SW 1271 (cell line): ENCODE measurements at regions not wholly inside any gene's neighbourhood (a gene's known extent, or its start where the extent isn't known, plus 50 kb on each side); places are given as distances from the start of the nearest gene placed in this dataset.
"Not testable (repeated sequence)": the region's sequence is repeated elsewhere in the genome, so short reads cannot be mapped to it uniquely, and the experiment has no call there.

ENCODE experiments used
- DNase-seq, 2 experiments: peaks; one replicate each; lab custom pipeline; 2025; lab: John Stamatoyannopoulos, UW

DNA sequence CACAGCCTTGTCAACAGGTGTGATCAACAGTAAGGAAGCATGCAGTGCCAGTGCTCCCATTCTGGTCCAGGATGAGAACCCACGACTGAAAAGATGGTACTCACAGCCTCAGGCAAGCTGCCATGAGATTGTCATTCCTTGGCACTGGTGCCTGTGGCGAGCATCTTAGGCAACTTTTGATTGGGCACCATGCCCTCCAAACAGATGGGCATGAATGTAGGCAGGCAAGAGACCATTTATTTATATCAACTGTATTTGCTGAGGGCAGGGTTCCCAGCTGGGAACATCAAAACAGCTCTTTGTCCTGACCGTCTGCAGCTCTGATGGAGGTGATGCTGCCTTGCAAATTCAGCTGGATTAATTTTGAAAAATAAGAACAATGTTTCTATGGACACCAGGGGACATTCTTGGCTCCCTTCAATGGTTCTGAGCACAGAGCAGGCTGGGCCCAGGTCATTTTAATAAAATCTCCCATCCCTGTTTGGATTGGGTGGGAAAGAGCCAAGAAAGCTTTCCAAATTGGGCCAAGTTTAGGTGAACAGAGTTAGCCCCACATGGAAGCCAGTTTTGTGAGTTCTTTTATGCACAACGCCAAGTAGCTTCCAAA, 522.5 kb downstream of the RMST start:
- no peak for DNase-seq

DNA sequence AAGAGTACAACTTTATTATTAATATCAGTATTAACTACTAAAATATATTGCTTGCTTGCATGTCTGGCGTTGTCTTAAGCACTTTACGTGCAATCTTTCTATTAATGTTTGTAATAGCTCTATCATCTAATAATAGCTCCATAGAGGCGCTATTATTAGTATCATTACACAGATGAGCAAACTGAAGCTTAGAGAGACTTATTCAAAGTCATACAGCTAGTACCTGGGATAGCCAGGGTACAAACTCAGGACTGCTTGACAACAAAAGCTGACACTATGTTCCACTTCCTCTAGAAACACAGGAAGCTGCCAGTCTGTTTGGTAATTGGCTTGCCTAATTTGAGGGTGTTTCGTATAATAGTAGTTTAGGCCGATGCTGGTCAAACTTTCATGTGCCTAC, 523.2 kb downstream of the RMST start:
- DNase-seq, result no peak

DNA sequence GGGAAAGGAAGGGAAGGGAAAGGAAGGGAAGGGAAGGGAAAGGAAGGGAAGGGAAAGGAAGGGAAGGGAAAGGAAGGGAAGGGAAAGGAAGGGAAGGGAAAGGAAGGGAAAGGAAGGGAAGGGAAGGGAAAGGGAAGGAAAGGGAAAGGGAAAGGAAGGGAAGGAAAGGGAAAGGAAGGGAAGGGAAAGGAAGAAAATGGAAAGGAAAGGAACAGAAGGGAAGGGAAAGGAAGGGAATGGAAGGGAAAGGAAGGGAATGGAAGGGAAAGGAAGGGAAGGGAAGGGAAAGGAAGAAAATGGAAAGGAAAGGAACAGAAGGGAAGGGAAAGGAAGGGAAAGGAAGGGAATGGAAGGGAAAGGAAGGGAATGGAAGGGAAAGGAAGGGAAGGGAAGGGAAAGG, 526.0 kb downstream of the RMST start:
- DNase-seq, result not testable (repeated sequence)

DNA sequence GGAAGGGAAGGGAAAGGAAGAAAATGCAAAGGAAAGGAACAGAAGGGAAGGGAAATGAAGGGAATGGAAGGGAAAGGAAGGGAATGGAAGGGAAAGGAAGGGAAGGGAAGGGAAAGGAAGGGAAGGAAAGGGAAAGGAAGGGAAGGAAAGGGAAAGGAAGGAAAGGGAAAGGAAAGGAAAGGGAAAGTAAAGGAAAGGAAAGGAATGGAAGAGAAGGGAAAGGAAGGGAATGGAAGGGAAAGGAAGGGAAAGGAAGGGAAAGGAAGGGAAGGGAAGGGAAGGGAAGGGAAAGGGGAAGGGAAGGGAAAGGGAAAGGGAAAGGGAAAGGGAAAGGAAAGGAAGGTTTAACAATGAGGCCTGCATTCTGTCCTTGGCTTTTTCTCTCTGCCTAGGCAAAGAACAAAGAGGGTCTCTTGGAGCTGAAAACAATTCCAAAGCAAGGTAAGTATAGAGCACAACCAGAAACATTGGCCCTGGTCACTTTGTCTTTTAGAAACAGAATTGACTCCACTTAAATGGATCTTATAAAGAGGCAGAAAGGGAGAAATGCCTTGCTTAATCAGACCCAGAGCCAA, 525.9 kb upstream of the TMPO start:
- no peak for DNase-seq

DNA sequence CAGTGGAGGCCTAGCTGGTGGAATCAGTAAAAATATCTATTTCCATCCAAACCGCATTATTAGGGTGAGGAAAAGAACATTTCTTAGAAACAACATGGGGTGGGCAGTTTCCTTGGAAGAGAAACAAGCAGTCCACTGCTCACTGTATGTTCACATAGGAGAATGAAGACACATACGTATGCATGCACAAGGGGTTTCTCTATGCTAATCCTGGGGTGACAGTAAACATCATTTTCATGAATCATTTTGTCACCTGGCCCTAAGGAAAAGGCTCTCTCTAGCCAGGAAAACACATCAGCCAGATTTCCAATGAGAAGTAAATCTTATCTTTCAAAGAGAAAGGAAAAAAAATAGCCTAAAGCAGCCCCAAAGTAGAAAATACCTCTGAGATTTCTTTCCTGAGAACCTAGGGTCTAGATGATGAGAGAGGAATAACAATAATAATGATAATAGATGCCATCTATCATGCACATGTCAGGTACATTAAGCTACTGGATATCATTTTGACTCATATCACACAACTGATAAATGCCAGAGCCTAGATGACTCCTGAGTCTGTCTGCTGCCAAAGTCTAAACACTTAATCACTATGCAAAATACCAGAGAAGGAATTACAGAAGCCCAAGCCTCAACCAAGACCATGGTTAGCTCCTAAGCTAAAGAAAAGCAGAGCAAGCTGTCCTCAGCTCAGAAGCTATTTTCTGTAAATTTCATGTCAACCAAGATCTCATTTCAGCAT, 520.5 kb upstream of the TMPO start:
- no peak for DNase-seq

DNA sequence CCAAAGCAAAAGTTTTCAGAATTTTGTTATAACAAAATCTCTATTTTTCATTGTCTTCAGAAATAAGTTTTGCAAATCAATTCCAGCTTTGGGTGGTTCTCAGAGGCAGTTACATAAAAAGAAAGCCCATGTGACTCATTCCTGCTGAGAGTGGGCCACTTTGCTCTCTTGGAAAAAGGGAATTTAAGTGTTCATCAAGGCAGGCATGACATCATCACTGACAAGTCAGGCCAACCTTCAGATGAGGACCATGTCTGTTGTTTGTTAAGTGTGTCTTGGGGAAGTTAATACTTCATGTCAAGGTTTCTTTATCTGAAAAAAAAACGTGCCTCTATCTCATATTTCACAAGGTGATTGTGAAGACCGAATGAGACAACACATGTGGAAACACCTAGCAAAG, 519.8 kb upstream of the TMPO start:
- DNase-seq, result no peak

DNA sequence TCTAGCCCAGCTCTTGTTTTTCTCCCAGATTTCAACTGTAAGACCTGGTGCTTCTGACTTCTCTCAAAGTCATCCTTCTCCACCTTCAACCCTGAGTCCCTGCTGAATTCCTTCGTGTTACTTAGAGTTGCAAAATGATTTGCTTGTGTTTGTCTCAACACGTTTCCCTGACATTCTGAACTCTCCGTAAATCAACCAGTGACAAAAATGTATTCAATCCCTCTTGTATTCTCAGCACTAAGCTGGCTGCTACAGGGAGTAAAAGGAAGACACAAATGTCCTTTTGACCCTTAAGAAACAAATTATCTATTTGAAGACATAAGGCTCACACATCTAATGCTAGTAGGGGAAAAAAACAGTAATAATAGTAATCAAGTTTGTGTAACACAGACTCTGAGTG, 514.0 kb upstream of the TMPO start:
- DNase-seq, result no peak

DNA sequence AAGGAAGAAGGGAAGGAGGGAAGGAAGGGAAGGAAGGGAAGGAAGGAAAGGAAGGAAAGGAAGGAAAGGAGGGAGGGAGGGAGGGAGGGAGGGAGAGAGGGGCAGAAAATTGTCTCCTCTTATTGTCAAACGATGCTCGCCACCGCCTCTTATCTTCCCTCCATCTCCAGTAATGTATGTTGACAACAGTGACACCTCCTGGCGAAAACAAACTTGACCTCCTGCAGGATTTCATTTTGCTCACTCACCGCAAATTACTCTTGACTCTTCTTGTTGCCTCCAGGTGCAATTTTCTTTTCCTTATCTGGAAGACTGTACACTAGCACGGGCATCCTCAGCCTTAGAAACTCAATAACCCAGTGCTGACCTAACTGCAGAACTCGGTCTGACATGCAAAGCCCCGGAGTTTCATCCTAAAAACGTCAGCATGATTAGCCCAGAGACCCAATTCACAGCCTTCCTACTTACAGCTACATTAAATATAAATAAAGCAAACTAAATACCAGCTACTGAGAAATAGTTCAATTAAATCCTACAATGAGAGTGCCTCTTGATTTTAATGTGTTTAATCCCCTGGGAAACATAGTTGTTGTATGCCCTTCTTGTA, 512.4 kb upstream of the TMPO start:
- DNase-seq, result peak in 1 of 2 experiments; percentile 32

DNA sequence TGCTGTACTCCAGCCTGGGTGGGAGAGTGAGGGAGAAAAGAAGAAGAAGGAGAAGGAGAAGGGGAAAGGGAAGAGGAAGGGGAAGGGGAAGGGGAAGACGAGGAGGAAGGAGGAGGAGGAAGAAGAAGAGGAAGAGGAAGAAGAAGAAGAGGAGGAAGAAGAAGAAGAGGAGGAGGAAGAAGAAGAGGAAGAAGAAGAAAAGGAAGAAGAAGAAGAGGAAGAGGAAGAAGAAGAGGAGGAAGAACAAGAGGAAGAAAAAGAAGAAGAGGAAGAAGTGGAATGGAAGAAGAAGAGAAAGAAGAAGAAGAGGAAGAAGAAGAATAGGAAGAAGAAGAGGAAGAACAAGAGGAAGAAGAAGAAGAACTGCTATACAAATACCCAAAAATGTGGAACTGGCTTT, 507.4 kb upstream of the TMPO start:
- no peak for DNase-seq

DNA sequence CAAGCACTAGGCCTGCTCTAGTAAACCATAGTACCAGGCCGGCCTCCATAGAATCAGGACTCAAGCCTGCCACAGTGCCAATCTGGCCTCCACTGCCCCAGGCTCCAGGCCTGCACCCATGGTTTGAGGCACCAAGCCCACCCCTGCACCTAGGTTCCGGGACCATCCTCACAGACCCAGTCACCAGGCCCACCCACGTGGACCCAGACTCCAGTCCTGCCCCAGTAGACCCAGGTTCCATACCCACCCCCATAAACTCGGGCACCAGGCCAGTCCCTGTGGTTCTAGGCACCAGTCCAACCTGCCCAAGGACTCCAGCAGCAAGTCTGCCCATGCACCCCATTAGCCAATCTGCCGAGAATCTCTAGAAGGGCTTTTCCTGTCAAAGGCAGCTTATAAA, 501.8 kb upstream of the TMPO start:
- no peak for DNase-seq

DNA sequence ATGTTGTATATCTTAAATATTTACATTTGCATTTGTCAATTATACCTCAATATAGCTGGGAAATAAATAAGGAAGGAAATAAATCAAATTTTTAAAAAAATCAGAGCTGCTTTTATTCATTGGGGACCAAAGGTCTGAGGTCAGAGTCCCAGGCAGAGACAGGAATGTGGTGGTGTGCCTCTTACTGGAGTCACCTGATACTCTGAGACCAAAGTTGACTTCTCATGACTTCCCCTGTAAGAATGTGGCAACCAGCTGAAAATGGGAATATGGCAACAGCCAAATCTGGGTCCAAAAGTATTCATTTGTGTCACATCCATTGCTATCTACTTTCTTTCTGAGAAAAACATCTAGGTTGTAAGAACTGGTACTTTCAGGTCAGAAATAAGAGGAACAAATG, 496.6 kb upstream of the TMPO start:
- no peak for DNase-seq

DNA sequence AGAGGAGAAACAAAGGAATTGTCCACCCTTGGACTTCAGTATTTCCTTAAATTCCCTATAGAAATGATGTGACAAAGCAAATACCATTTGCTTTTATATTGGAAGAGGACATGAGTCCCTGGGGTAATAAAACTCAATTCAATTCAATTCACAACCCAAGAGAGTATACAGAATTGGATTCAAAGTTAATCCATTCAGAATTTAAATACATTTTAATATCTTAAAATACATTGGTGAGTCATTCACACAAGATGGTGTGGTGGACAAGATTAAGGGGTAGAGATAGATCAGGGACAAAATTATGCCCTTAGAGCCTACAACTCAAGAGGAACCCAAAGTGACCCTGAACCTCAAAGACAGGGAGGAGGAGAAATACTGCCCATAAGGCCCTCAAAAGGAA, 495.0 kb upstream of the TMPO start:
- no peak for DNase-seq

DNA sequence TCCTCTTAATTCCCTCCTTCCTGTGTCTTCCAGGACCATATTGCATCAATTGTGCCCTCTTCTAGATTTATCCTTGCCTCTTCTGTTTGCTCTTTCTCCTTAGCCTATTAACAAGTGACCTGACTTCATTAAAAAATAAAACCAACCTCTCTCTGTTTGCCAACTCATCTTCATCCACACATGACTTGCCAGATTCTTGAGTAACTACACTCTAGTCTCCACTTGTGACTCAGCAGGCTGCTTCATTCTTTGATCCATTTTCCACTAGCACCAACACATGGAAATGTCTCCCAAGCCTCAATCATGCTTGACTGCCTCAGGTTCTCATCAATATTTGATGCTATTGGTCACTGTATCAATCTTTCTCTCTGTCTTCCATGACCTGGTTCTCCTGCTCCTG, 492.4 kb upstream of the TMPO start:
- DNase-seq, result no peak

DNA sequence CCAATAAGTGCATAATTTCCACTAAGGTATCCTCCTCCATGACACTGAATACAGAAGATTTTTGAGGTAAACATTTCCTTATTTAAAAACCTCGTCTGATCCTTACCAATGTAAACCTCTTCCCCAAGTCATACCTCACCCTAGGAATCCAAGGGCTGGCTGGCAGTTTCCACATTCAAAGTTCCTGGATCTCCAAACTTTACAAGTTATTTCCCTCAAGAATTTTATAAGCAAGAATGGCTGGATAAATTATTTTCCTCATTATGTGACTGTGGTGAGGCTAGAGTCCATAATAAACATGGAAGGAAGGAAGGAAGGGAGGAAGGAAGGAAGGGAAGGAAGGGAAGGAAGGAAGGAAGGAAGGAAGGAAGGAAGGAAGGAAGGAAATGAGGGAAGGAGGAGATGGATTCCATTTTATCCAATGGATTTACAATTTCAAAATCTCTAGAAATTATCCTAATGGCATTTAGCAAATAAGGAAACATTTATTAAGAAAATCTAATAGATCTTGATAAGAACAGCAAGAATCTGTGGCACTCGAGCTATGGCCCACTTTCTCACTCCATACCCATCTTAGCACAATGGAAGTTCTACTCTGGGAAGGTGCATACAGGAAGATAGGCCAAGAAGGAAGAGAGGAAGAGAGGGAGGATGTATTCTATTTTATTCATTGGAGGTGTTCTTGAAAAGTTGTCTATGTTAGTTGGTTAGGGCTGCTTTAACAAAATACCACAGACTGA, 477.8 kb upstream of the TMPO start:
- no peak for DNase-seq

DNA sequence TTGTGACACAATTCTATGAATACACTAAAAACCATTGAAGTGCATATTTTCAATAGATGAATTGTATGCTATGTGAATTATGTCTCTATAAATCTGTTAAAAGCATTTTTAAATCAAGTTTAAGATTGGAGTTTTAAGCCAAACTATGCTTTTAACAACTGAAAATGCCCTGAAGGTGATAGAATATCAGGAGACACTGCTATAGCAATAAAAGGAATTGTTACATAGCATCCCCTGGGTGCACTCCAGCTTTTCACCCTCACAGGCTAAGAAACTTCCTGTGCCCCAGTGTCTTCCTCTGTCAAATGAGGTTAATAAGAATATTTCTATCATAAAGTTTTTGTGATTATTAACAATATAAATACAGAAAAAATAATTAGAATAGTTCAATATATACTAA, 472.7 kb upstream of the TMPO start:
- DNase-seq, result no peak

DNA sequence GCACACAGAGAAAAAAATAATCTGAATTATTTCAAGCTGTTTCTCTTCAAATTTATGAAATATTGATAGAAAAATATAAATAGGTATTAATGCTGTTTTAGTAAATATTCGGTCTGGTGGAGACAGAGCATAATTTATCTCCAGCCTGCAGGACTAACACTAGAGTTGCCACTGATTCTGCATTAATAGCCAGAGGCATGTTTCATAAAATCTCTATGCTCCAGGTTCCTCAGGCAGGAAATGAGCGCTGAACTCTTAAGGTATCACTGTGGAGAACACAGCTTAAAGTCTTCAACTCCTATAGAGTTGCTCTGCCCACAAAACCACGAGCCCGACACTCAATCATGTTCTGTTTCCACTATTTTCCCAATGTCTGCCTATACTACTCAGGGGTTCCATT, 470.0 kb upstream of the TMPO start:
- no peak for DNase-seq

DNA sequence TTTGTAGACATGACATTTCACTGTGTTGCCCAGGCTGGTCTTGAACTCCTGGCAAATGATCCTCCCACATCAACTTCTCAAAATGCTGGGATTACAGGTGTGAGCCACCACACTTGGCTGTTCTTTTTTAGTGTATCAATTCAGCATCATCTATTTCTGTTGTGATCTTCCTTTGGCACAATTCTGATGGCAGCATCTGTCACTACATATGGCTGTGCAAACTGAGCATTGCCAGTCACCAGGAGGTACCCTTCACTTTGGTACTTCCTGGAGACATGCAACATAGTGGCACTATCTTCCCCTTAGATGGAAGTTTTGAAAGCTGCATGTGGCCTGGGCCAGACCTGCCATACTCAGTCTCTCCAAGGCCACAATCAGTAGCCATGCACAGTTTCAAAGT, 467.1 kb upstream of the TMPO start:
- no peak for DNase-seq

DNA sequence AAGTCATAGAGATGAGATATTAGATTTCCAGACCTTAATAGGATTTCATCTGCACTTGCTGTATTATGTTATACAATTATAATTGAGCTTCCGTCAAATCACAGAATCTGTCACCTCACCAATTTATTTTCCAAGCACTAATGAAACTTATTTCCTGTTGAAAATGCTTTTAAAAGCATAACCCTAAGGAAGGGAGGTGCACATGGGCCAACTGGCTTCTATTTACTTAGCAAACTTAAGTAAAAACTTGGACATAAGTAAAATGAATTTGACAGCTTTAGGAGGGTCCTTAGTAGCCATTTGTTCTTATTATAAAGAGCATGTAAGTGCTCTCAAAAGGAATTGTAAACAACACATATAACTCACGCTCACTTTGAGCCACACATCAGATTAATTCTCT, 462.2 kb upstream of the TMPO start:
- DNase-seq, result no peak

DNA sequence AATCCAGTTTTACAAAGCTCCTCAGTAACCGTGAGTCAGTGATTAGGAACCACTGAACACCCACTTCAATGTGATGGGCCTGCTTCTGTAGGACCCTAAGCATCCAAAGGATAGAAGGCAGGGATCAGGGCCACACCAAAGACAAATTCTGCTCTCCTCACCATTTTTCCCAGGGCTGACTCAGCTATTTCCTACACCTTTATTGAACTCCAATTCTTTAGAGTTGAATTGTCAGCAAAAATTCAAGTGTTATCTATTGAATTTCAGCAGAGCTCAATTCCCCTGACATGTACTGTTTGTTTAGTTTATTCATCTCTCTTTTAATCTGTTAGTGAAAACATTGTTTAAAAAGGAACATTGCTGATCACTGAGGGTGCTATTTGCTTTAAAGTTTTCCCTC, 457.7 kb upstream of the TMPO start:
- no peak for DNase-seq

DNA sequence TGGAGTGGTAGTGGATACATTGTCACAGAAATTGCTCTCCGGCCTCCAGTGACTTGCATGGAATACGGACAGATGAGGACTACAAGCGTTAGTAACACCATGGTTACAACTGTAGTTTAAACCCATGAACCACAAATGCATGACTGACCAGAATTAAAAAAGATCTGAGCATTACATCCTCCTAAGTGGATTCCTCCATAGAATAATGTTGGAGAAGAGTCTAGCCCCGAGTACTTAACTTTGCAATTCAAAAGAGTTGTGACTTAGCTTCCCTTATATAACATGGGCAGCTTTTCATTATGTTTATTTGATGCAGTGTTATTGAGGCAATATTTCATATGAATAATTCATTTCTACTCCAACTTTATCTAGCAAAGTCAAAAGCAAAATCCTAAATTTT, 457.2 kb upstream of the TMPO start:
- no peak for DNase-seq

DNA sequence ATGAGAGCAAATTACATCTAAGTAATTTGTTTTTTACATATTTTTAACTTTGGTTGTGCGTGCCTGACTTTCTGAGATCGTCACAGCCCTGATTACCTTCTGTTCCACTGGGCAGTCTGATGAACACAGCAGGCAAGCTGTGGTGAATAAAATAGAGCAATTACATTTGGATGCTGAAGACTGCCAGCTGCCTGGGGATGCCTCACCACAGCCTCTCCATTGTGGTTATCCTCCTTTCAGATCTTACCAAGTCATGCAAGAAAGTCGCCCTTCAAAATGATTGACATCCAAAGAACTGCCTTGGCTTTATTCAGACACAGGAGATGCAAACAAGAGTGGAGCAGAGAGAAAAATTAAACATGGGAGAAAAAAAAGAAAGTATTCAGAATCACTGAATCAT, 456.6 kb upstream of the TMPO start:
- no peak for DNase-seq

DNA sequence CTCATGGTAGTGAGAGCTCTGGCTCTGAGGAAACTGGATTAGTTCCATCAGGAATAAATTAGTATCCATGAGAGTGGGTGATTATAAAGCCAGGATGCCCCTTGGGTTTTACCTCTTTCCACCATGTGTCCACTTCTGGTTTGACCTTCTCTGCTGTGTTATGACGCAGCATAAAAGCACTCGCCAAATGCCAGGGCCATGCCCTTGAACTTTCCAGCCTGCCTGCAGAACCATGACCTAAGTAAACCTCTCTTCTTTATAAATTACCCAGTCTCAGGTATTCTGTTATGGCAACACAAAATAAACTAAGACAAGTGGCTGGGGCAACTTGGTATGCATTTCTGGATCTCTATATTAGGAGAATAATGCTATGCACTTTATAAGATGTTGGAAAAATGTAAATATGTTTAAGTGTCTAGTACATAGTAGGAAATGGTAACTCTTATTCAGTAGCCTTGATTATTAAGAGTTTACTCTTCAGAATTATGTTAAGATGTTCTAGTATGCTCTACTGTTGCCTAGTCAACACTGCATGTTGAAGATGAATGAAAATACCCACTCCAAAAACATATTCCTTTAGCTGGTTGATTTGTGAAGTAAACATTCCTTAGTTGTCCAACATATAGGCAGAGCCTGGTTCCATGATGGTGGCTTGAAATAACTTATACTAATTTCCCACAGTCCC, 455.6 kb upstream of the TMPO start:
- DNase-seq, result no peak
